ENCODE measurements at regions not wholly inside any gene's neighbourhood (a gene's known extent, or its start where the extent isn't known, plus 50 kb on each side); places are given as distances from the start of the nearest gene placed in this dataset.

GRCh38 chr18:22625406-22625805, 207.7 kb upstream of the CTAGE1 start:
- no peak for DNase-seq (ENCODE audit: low spot score)

GRCh38 chr18:22626771-22627170, 209.1 kb upstream of the CTAGE1 start:
- no peak for DNase-seq (ENCODE audit: low spot score)

- DNase-seq (ENCODE audit: low spot score), result no peak
Observed at GRCh38 chr18:22627506-22627905, 209.8 kb upstream of the CTAGE1 start.

- DNase-seq (ENCODE audit: low spot score), result no peak
Observed at GRCh38 chr18:22628795-22629510, 211.2 kb upstream of the CTAGE1 start.

GRCh38 chr18:22630980-22631379, 213.3 kb upstream of the CTAGE1 start:
- DNase-seq (ENCODE audit: low spot score), result no peak

- no peak for DNase-seq (ENCODE audit: low spot score)
Observed at GRCh38 chr18:22632191-22632590, 214.5 kb upstream of the CTAGE1 start.

- no peak for DNase-seq (ENCODE audit: low spot score)
Observed at GRCh38 chr18:22634464-22634863, 216.7 kb upstream of the CTAGE1 start.

GRCh38 chr18:22637787-22638186, 220.1 kb upstream of the CTAGE1 start:
- no peak for DNase-seq (ENCODE audit: low spot score)

GRCh38 chr18:22639026-22639463, 221.3 kb upstream of the CTAGE1 start:
- DNase-seq (ENCODE audit: low spot score), result no peak

GRCh38 chr18:22639561-22639960, 221.8 kb upstream of the CTAGE1 start:
- DNase-seq (ENCODE audit: low spot score), result no peak

- no peak for DNase-seq (ENCODE audit: low spot score)
Observed at GRCh38 chr18:22640281-22640842, 222.6 kb upstream of the CTAGE1 start.

- no peak for DNase-seq (ENCODE audit: low spot score)
Observed at GRCh38 chr18:22641958-22642357, 224.2 kb upstream of the CTAGE1 start.

GRCh38 chr18:22643731-22644130, 226.0 kb upstream of the CTAGE1 start:
- no peak for DNase-seq (ENCODE audit: low spot score)

GRCh38 chr18:22650247-22650646, 232.5 kb upstream of the CTAGE1 start:
- no peak for DNase-seq (ENCODE audit: low spot score)

GRCh38 chr18:22657619-22658018, 239.9 kb upstream of the CTAGE1 start:
- DNase-seq (ENCODE audit: low spot score), result no peak

- DNase-seq (ENCODE audit: low spot score), result no peak
Observed at GRCh38 chr18:22658318-22658717, 240.6 kb upstream of the CTAGE1 start.

GRCh38 chr18:22663378-22663777, 245.7 kb upstream of the CTAGE1 start:
- DNase-seq (ENCODE audit: low spot score), result no peak

- DNase-seq (ENCODE audit: low spot score), result no peak
Observed at GRCh38 chr18:22666411-22666940, 248.8 kb upstream of the CTAGE1 start.

GRCh38 chr18:22667156-22667555, 249.4 kb upstream of the CTAGE1 start:
- DNase-seq (ENCODE audit: low spot score), result no peak

GRCh38 chr18:22667616-22668422, 250.1 kb upstream of the CTAGE1 start:
- DNase-seq (ENCODE audit: low spot score), result no peak

GRCh38 chr18:22668496-22668895, 250.8 kb upstream of the CTAGE1 start:
- DNase-seq (ENCODE audit: low spot score), result no peak

- no peak for DNase-seq (ENCODE audit: low spot score)
Observed at GRCh38 chr18:22670914-22671313, 253.2 kb upstream of the CTAGE1 start.

Data from CD4-positive, alpha-beta T cell treated with Interleukin-2 at 100 ng/mL for 4 hours (primary cell).